GM21786 (cell line): ENCODE measurements at regions not wholly inside any gene's neighbourhood (a gene's known extent, or its start where the extent isn't known, plus 50 kb on each side); places are given as distances from the start of the nearest gene placed in this dataset.
"Not testable (repeated sequence)": the region's sequence is repeated elsewhere in the genome, so short reads cannot be mapped to it uniquely, and the experiment has no call there.

Experiments used
- ATAC-seq: cut with Tn5 transposase; IDR thresholded peaks from one replicate; pipeline ENCODE4 v1.9.1; 2021; ENCODE audit not compliant: unreplicated experiment

- no peak for ATAC-seq
These were observed 139.4 kb upstream of the EMCN start for GRCh38 chr4:100657187-100657586.

DNA sequence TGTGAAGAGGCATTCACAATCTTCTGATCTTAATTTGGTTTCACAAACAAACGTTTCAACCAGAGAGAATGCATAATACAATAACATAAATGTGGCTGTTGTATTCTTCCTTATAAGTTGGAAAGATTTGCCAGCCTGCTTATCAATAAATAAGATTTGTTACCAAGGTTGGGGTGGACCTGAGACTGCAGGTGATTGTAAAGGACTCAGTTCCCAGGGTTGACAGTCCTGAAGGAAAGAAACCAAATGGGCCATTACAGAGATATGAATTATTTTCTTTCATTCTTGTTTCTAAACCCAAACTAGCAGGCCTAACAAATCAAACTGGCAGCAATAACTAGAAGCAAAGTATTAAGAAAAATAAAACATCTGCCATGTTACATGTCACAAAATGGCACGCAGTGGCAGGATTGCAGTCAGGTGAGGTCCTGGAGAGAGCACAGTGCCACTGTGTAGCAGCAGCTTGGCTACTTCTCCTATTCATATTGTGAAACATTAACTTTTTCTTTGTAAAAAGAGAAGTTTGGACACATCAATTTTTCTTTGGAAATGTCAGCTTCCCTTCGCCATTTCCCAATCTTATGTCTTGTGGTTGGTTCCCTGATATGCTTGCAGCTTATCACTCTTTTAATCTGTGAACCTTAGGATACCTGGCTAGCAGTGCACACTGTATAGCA is 133.8 kb upstream of the EMCN start:
- no peak for ATAC-seq

GRCh38 chr4:100649417-100649816 is 131.6 kb upstream of the EMCN start:
- ATAC-seq = no peak

DNA sequence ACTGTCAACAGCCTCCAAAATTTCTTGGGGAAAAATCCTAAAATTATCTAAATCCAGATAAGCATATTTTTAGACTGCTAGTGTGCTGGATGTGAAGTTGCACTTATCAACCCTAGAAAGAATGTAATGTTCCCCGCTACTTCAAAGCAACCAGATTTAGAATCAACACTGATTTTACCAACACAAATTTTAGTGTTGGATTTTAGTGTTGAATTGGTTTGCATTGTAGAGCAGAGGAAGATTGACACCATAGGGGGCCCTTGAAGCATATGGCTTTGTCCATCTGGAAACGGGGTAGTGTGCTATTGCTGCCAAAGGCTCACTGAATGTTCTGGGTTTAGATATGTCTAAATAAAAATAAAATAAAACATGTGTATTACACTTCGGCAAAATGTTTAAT is 126.3 kb upstream of the EMCN start:
- ATAC-seq = no peak

GRCh38 chr4:100641336-100641735 is 123.5 kb upstream of the EMCN start:
- no peak for ATAC-seq

DNA sequence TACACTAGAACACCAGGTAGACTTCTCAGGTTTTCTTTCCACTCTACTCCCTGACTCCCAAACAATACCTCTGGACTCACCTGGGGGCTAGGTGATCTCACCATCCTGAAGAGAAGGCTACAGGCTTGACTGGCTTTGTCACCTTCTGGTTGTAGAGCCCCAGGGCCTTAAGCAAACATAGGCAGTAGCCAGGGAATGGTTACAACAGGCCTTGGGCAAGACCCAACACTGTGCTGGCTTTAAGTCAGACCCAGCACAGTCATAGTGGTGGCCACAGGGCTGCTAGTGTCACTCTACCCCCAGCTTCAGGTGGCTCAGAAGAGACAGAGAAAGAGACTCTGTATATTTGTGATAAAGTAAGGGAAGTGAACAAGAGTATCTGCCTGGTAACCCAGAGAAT is 118.1 kb upstream of the EMCN start:
- ATAC-seq = no peak

DNA sequence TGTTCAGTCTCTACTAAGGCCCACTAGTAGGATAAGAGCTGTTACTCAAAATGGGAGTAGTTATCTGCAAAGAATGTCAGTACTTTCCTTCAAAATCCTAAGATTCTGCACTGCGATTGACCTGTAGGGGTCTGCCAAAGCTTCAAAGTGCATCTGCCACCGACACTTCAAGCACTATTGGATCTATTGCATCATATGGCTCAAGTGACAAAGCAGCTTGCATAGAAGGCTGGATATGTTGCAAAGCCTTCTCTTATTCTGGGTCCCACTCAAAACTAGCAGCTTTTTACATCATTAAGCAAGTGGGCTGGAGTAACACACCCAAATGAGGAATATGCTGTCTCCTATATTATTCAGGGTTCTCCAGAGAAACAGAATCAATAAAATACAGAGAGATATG is 115.4 kb upstream of the EMCN start:
- no peak for ATAC-seq

DNA sequence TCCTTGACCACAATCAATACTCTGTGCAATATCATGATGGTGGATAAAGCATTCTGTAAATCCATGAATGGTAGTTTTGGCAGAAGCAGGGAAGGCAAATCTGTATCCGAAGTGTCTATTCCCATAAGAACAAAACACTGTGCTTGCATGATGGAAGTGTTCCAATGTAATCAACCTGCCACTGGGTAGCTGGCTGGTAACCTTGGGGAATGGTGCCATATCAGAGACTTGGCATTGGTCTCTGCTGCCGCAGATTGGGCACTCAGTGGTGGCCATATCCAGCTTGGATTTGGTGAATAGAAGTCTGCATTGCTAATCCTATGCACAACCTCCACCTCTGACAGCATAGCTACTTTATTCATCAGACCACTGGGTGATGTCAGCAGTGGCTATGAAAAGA is 114.3 kb upstream of the EMCN start:
- no peak for ATAC-seq

DNA sequence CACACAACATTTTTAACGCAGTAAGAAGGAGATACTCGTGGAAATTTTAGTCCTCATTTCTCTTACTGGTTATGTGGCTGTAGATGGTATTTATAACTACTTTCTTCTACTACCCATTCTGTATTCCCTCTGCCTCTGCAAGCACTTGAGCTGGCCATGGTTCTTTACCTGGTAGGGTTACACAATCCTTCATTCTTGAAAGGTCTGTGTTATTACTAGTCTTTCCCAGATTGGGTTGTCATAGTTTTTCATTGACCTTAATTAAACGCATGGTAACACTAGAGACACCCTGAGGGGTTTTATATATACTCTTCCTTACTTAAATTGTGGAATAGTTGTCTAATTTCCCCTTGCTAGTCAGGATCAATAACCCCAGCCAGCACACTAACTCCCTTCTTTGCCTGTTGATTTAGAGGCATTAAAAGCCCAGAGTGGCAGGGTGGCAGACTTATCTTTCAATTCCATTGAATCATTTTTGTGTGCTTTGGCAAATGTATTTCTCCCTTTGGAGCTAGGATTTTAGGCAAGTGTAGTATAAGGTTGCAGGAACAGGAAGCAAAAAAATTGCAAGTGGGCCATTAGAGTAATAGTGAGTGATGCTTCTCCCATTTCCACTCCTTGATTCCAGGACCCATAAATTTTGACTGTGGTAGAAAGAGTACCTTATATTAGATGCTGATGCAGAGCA is 113.6 kb upstream of the EMCN start:
- no peak for ATAC-seq

GRCh38 chr4:100630341-100630740 is 112.5 kb upstream of the EMCN start:
- ATAC-seq = no peak

GRCh38 chr4:100609810-100610209 is 92.0 kb upstream of the EMCN start:
- ATAC-seq = peak; percentile 51

DNA sequence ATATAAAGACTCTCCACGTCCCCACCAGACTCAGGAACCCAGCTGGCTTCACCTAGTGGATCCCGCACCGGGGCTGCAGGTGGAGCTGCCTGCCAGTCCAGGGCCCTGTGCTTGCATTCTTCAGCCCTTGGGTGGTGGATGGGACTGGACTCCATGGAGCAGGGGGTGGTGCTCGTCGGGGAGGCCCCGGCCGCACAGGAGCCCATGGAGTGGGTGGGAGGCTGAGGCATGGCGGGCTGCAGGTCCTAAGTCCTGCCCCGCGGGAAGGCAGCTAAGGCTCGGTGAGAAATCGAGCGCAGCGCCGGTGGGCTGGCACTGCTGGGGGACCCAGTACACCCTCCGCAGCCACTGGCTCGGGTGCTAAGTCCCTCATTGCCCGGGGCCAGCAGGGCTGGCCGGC is 90.8 kb upstream of the EMCN start:
- not testable (repeated sequence) for ATAC-seq

DNA sequence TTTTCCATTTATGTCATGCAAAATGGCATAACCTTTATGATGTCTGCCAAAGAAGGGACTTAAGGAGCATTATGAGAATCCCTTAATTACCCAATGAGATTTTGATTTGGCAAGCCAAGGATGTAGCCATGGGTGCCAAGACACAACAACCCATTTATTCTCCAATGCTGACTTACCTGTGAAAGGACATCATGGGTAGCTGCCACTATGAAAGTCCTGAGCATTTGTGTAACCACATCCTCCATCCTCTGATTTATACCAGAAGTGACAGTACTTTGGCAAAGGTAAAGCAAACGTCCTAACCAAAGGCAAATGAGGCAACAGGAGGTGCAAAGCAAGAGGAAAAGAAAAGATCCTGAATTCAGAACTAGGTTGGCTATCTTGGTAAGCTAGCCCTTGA is 87.3 kb upstream of the EMCN start:
- no peak for ATAC-seq

DNA sequence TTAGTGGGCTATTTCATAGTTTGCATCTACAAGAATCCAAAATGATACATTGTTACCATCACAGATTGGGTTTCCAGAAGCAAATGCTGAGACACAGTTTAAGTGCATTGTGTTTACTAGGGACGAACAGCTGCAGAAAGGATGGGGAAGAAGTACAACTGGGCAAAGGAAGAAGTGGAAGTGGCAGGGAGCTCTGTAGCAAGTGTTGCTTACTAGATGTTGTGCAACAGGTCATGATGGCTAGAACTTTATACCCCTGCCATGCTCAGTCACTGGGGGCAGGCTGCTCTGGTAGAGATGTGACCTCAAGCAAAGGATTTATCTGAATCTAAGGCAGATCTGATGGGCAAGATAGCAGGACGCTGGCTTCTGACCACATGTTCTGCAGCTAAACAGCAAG is 76.1 kb upstream of the EMCN start:
- no peak for ATAC-seq

GRCh38 chr4:100591161-100591876 is 73.5 kb upstream of the EMCN start:
- ATAC-seq = no peak

DNA sequence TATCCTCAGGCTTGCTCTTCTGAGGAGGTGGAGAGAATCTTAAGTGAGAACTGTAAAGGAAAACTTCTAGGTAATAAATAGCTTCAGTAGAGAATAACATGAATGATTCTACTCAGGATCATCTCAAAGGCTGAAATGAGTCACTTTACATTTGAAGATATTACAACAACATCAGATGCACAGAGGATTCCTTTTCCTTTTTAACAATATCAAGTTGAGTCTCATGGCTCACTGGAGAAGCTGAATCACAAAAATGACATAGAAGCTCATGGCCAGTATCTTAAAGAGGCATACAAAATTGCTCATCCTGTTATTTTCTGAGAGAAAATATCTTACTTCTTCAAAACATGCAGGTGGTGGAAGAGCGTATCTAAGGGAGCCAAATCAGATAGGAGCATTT is 72.5 kb upstream of the EMCN start:
- ATAC-seq = no peak

- ATAC-seq = no peak
These were observed 70.3 kb upstream of the EMCN start for GRCh38 chr4:100588076-100588475.

- no peak for ATAC-seq
These were observed 64.3 kb upstream of the EMCN start for GRCh38 chr4:100582146-100582545.

DNA sequence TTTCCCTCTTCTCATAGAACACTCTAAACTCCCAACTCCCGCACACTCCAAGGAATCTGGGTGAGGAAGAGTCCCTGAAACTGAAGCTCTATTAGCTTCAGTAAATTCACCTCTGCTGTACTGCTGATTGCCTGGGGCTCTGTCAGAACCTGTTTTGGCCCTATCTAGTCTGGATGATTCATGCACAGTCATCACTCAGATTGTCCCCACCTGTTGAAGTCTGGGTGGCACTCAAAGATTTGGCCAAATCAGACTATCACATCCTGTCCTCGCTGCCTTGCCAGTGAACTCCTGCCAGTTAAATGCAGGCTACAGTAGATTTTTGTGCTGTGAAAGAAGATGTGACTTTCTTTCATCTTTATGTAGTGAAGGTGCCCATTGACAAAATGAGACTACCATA is 63.5 kb upstream of the EMCN start:
- ATAC-seq = no peak

DNA sequence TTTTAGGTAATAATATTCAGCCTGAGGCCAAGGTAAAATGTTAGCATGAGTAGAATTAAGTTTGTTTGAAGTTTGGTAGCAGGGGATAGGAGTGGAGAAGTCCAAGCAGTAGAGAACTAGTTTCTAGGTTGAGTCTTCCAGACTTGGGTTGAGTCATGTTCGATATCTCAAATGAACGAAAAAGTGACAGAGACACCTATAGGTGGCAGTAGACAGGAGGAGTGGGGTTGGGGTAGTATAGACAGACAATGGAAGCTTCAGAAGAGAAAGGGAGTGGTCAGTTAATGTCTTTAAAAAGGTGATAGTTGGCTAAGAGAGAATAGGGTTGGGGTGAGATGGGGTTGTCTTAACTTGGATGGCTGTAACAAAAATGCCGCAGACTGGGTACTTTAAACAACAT is 58.7 kb upstream of the EMCN start:
- ATAC-seq = no peak

- no peak for ATAC-seq
These were observed 56.8 kb upstream of the EMCN start for GRCh38 chr4:100574607-100575006.

- peak; percentile 68 for ATAC-seq
These were observed 51.4 kb upstream of the EMCN start for GRCh38 chr4:100569196-100569595.
